Uterus (tissue), 2 donors: ENCODE measurements at regions not wholly inside any gene's neighbourhood (a gene's known extent, or its start where the extent isn't known, plus 50 kb on each side); places are given as distances from the start of the nearest gene placed in this dataset.

Source experiments
- CTCF ChIP-seq, 4 experiments: fragments of 200-600 bp in 2 of 4; fragments of 450-650 bp in 2 of 4; sonication (generic) in 2 of 4; IDR thresholded peaks; one replicate each; pipeline ENCODE4 v1.5.1; 2016 to 2019; ENCODE audit warnings: antibody characterized with exemption in 4 of 4, mild to moderate bottlenecking in 2 of 4, moderate library complexity in 1 of 4
- POLR2A ChIP-seq, 2 donors: fragments of 450-650 bp; IDR thresholded peaks; one replicate each; pipeline ENCODE4 v1.6.1; 2016; ENCODE audit warnings: antibody characterized with exemption in 2 of 2, mild to moderate bottlenecking in 1 of 2, moderate library complexity in 1 of 2

- no peak for TF ChIP-seq CTCF (IDR thresholded peaks at IDR 0.05)
- no peak for TF ChIP-seq POLR2A (IDR thresholded peaks at IDR 0.05)
Measured at GRCh38 chrX:69094977-69095669, 70.1 kb downstream of the PJA1 start.
